ENCODE measurements at regions not wholly inside any gene's neighbourhood (a gene's known extent, or its start where the extent isn't known, plus 50 kb on each side); places are given as distances from the start of the nearest gene placed in this dataset.

DNA sequence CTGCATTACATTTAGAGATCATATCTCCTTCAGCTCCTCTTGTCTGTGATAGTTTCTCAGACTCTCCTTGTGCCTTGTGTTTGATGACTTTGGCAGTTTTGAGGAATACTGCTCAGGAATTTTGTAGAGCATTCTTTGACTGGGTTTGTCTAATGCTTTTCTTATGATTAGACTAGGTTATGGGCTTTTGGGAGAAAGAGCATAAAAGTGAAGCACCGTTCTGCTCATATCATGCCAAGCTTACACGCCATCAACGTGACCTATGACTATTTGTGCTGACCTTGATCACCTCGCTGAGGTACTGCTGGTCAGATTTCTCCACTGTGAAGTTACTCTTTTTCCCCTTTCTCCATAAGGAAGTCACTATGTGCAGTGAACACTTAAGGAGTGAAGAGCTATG is 256.0 kb downstream of the LY86 start:
- TF ChIP-seq, protein P1, sequence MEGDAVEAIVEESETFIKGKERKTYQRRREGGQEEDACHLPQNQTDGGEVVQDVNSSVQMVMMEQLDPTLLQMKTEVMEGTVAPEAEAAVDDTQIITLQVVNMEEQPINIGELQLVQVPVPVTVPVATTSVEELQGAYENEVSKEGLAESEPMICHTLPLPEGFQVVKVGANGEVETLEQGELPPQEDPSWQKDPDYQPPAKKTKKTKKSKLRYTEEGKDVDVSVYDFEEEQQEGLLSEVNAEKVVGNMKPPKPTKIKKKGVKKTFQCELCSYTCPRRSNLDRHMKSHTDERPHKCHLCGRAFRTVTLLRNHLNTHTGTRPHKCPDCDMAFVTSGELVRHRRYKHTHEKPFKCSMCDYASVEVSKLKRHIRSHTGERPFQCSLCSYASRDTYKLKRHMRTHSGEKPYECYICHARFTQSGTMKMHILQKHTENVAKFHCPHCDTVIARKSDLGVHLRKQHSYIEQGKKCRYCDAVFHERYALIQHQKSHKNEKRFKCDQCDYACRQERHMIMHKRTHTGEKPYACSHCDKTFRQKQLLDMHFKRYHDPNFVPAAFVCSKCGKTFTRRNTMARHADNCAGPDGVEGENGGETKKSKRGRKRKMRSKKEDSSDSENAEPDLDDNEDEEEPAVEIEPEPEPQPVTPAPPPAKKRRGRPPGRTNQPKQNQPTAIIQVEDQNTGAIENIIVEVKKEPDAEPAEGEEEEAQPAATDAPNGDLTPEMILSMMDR (IDR thresholded peaks at IDR 0.05): no peak
- ATAC-seq: no peak
- Histone ChIP-seq H3K9me3 (peaks cover 7% of the 10 kb centered on the region), H3K36me3 (no peaks in the 10 kb centered on the region), H3K4me1 (peaks cover 6% of the 10 kb centered on the region), H3K27me3 (ENCODE audit: low read depth) (no peaks in the 10 kb centered on the region), H3K4me3 (no peak overlapping the region), H3K27ac (no peak overlapping the region)
- no peak for DNase-seq
- intact Hi-C loops (cut with DNase I): no loop called here

DNA sequence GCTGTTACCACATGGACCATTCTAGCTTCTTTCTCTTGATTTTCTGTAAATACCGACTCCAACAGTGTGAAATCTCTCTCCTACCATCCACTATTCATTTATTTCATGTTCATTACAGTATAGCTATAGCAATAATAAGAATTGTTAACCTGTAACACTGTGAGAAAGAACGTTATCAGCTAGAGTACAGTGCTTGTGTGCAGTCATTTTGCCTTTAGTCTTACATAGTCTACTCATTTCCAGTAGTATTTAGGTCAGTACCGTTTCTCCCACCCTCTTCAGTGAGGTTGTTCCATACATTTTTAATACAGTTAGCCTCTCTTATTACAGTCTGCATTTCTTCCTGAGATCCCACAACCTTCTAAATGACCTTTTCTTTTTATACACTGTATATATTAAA is 257.1 kb downstream of the LY86 start:
- H3K27ac ChIP-seq: no peak overlapping the region
- H3K36me3 ChIP-seq: no peaks in the 10 kb centered on the region
- TF ChIP-seq, protein P1 (IDR thresholded peaks at IDR 0.05): no peak
- H3K9me3 ChIP-seq: peaks cover 7% of the 10 kb centered on the region
- H3K27me3 ChIP-seq (ENCODE audit: low read depth): no peaks in the 10 kb centered on the region
- no peak for ATAC-seq
- DNase-seq: no peak
- H3K4me3 ChIP-seq: no peak overlapping the region
- intact Hi-C loops (cut with DNase I): no loop called here
- H3K4me1 ChIP-seq: peaks cover 6% of the 10 kb centered on the region

DNA sequence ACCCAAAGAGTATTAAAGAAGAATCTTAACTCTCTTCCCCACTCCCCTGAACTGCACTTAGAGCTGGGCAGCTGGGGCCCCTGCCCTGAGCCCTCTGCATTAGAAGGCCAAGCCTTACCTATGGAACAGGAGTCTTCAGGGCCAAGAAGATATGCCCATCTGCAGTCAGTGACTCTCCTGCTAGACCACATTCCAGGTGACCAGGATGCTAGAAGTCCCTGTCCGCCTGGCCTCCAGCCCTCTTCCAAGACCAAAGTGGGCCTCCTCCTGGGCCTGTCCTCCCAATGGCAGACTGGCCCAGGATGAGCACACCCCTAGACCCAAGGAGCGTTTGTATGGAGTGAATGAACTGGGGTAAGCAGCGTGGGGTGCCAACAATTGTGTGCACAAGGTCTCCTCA is 259.1 kb downstream of the LY86 start:
- Histone ChIP-seq H3K27me3 (ENCODE audit: low read depth) (no peaks in the 10 kb centered on the region), H3K4me3 (no peak overlapping the region), H3K4me1 (no peaks in the 10 kb centered on the region), H3K27ac (no peak overlapping the region), H3K9me3 (peaks cover 7% of the 10 kb centered on the region), H3K36me3 (no peaks in the 10 kb centered on the region)
- ATAC-seq (no peak), DNase-seq (no peak)
- TF ChIP-seq, protein P1 (IDR thresholded peaks at IDR 0.05): no peak
- intact Hi-C loops (cut with DNase I): no loop called here

DNA sequence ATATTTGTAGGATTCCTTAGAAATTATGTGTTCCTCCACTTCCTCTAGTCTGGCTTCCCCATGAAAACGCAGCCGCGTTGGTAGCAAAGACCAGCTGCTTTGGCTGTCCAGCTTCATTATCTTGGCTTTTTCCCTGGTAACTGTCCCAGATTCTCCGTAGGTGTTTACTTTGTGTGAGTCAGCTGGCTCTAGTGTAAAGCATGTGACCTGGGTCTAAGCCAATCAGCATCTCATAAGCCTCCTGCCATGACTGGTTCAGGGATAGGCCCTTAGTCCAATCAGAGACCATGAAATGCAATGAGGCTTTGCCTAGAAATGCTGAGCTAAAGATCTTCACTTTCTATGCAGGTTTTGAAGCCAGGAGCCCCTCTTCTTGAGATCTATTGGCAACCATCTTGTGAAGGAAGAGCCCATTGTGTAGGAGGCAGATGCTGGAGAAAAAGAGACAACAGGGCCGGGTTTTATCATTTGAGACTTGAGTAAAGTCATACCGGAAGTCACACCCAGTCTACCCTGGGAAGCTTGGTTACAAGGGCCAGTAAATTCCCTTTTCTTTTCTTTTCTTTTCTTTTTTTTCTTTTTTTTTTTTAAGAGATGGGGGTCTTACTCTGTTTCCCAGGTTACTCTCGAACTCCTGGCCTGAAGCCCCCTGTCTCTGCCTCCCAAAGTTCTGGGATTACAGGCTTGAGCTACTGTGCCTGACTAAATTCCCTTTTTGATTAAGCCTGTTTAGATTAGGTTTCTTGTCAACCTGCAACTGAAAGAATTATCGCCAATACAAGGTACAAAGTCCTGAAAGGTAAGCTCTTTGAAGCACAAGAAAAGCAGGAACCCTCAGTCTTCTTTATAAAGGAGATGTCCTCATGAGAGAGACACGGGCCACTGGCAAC is 256.5 kb upstream of the RREB1 start:
- H3K9me3 ChIP-seq: no peaks in the 10 kb centered on the region
- peaks cover 6% of the 10 kb centered on the region for H3K4me1 ChIP-seq
- peak overlapping the region; percentile 32 for H3K27ac ChIP-seq
- H3K4me3 ChIP-seq: no peak overlapping the region
- peak; percentile 62 for DNase-seq
- H3K36me3 ChIP-seq: no peaks in the 10 kb centered on the region
- no peaks in the 10 kb centered on the region for H3K27me3 ChIP-seq (ENCODE audit: low read depth)
- peak; percentile 94 to 96 for ATAC-seq
- TF ChIP-seq, protein P1 (IDR thresholded peaks at IDR 0.05): no peak
- intact Hi-C loops (cut with DNase I): no loop called here

DNA sequence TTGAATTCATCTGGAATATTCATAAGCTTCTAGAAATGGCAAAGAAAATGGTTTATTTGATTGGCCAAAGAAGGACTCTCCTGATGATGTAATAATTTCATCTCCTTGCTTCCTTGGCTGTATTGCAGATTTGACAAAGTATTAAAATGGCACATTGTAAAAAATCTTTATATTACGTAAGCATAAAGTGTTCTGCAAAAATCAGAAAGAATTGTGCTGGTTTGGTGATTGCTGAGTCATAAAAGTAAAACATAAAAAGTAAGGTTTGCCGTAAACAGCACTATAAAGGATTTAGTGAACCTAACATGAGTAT is 255.9 kb upstream of the RREB1 start:
- no peak overlapping the region for H3K4me3 ChIP-seq
- intact Hi-C loops (cut with DNase I): no loop called here
- no peaks in the 10 kb centered on the region for H3K27me3 ChIP-seq (ENCODE audit: low read depth)
- no peaks in the 10 kb centered on the region for H3K9me3 ChIP-seq
- H3K36me3 ChIP-seq: no peaks in the 10 kb centered on the region
- TF ChIP-seq, protein P1 (IDR thresholded peaks at IDR 0.05): no peak
- no peak for DNase-seq
- H3K4me1 ChIP-seq: peaks cover 12% of the 10 kb centered on the region
- ATAC-seq: no peak
- no peak overlapping the region for H3K27ac ChIP-seq
